ENCODE measurements at regions not wholly inside any gene's neighbourhood (a gene's known extent, or its start where the extent isn't known, plus 50 kb on each side); places are given as distances from the start of the nearest gene placed in this dataset.
A peak's percentile ranks its signal among the peaks of the same experiment; 100 is the strongest.

- H3F3A ChIP-seq (ENCODE audit: insufficient read depth), result peaks cover 9% of the 10 kb centered on the region; the same call in 1 of the 2 replicates
- no peak overlapping the region for H3K4me2 ChIP-seq (ENCODE audit: unreplicated experiment)
- no peak overlapping the region for H3K9ac ChIP-seq
- H3K36me3 ChIP-seq (ENCODE audit: low read depth), result no peaks in the 10 kb centered on the region
- no peak overlapping the region for H3K4me3 ChIP-seq
- DNase-seq, result no peak
- no peaks in the 10 kb centered on the region for H3K9me2 ChIP-seq (ENCODE audit: insufficient read depth)
- no peak overlapping the region for H2AFZ ChIP-seq
- no peaks in the 10 kb centered on the region for H4K20me1 ChIP-seq (ENCODE audit: insufficient read depth)
- 70 to 71% methylated on average over 2 of the region's 2 CpGs for WGBS, 2 experiments (ENCODE audit: low coverage in 1 of 2, low lambda C conversion rate in 2 of 2, missing lambda C conversion rate in 2 of 2)
- no peaks in the 10 kb centered on the region for H3K27me3 ChIP-seq (replicated peaks; ENCODE audit: insufficient read depth)
- H3K9me3 ChIP-seq (ENCODE audit: low read depth), result no peaks in the 10 kb centered on the region
- H3K27ac ChIP-seq, result no peak overlapping the region
- in situ Hi-C loops (cut with MboI), result no loop called here
- no peak for TF ChIP-seq EZH2 (IDR thresholded peaks at IDR 0.05; ENCODE audit: insufficient read depth, poor library complexity, severe bottlenecking)
- no peak for TF ChIP-seq EZH2phosphoT487 (IDR thresholded peaks at IDR 0.05; ENCODE audit: insufficient read depth, low read depth)
- H3K79me2 ChIP-seq (ENCODE audit: insufficient read depth), result no peaks in the 10 kb centered on the region
- H3K4me1 ChIP-seq (ENCODE audit: insufficient read depth), result peaks cover 22% of the 10 kb centered on the region
These were observed 77.1 kb upstream of the PLXNC1 start for GRCh38 chr12:94071258-94071657.

GRCh38 chr12:94073441-94074051 is 74.8 kb upstream of the PLXNC1 start:
- Histone ChIP-seq H3K9me2 (ENCODE audit: insufficient read depth) (no peaks in the 10 kb centered on the region), H3K4me2 (ENCODE audit: unreplicated experiment) (no peak overlapping the region), H4K20me1 (ENCODE audit: insufficient read depth) (no peaks in the 10 kb centered on the region), H3K4me3 (no peak overlapping the region), H3K4me1 (ENCODE audit: insufficient read depth) (peaks cover 22% of the 10 kb centered on the region), H3F3A (ENCODE audit: insufficient read depth) (peaks cover 9% of the 10 kb centered on the region; the same call in 1 of the 2 replicates), H3K36me3 (ENCODE audit: low read depth) (no peaks in the 10 kb centered on the region), H3K27ac (peak overlapping the region; percentile 78; the same call in 1 of the 2 replicates), H3K9me3 (ENCODE audit: low read depth) (no peaks in the 10 kb centered on the region), H3K27me3 (replicated peaks; ENCODE audit: insufficient read depth) (no peaks in the 10 kb centered on the region), H2AFZ (peak overlapping the region; percentile 73), H3K79me2 (ENCODE audit: insufficient read depth) (no peaks in the 10 kb centered on the region), H3K9ac (peak overlapping the region; percentile 66; the same call in 1 of the 2 replicates)
- in situ Hi-C loops (cut with MboI), result no loop called here
- WGBS, 2 experiments (ENCODE audit: low coverage in 1 of 2, low lambda C conversion rate in 2 of 2, missing lambda C conversion rate in 2 of 2), result 37 to 41% methylated on average over 9 of the region's 9 CpGs
- DNase-seq, result peak; percentile 24
- TF ChIP-seq EZH2phosphoT487 (IDR thresholded peaks at IDR 0.05; ENCODE audit: insufficient read depth, low read depth), result no peak
- TF ChIP-seq EZH2 (IDR thresholded peaks at IDR 0.05; ENCODE audit: insufficient read depth, poor library complexity, severe bottlenecking), result no peak

DNA sequence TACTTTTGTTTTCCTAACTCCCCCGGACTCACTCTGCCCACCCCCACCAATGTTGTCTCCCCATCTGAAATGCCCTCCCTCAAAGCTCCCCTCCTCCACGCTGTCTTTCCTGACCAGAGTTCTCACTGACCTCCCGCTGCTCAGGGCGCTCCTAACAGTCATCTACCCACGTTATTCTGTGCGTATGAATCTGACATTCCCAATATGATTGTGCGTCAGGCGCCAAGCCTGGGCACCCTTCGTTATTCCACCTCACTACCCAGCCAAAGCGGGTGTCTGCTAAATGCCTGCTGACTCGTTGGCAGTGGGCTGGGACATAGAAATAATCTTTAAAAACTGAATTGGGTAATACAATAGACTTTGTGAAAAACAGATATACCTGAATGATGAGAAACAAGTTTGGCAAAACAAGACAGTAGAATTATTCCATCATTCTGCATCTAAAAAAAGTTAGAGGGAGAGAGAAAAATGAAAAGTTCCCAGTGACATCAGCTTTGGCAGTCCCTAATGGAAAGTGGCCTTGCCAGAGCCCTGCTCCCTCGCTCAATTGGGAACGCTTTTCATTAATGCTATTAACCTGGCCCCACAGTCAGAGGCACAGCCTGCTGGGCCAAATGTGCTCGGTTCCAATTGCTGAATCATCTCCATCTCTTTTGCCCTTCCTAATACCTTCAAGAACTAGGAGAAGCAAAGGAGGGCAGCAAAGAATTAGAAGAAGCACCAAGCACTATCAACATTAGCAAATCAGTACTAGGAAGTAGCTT is 74.0 kb upstream of the PLXNC1 start:
- peak; percentile 69 for DNase-seq
- Histone ChIP-seq H2AFZ (peak overlapping the region; percentile 73), H3K79me2 (ENCODE audit: insufficient read depth) (no peaks in the 10 kb centered on the region), H3K9me2 (ENCODE audit: insufficient read depth) (no peaks in the 10 kb centered on the region), H3K27me3 (replicated peaks; ENCODE audit: insufficient read depth) (no peaks in the 10 kb centered on the region), H3K9me3 (ENCODE audit: low read depth) (no peaks in the 10 kb centered on the region), H3K4me3 (peak overlapping the region; percentile 50; the same call in 1 of the 2 replicates), H3K36me3 (ENCODE audit: low read depth) (no peaks in the 10 kb centered on the region), H3F3A (ENCODE audit: insufficient read depth) (peaks cover 9% of the 10 kb centered on the region; the same call in 1 of the 2 replicates), H3K4me1 (ENCODE audit: insufficient read depth) (peaks cover 22% of the 10 kb centered on the region), H3K4me2 (ENCODE audit: unreplicated experiment) (peak overlapping the region; percentile 78), H3K27ac (peak overlapping the region; percentile 78), H3K9ac (peak overlapping the region; percentile 66), H4K20me1 (ENCODE audit: insufficient read depth) (no peaks in the 10 kb centered on the region)
- WGBS, 2 experiments (ENCODE audit: low coverage in 1 of 2, low lambda C conversion rate in 2 of 2, missing lambda C conversion rate in 2 of 2), result 23 to 31% methylated on average over 14 of the region's 14 CpGs
- in situ Hi-C loops (cut with MboI), result no loop called here
- TF ChIP-seq EZH2phosphoT487 (IDR thresholded peaks at IDR 0.05; ENCODE audit: insufficient read depth, low read depth) (no peak), EZH2 (IDR thresholded peaks at IDR 0.05; ENCODE audit: insufficient read depth, poor library complexity, severe bottlenecking) (no peak)

DNA sequence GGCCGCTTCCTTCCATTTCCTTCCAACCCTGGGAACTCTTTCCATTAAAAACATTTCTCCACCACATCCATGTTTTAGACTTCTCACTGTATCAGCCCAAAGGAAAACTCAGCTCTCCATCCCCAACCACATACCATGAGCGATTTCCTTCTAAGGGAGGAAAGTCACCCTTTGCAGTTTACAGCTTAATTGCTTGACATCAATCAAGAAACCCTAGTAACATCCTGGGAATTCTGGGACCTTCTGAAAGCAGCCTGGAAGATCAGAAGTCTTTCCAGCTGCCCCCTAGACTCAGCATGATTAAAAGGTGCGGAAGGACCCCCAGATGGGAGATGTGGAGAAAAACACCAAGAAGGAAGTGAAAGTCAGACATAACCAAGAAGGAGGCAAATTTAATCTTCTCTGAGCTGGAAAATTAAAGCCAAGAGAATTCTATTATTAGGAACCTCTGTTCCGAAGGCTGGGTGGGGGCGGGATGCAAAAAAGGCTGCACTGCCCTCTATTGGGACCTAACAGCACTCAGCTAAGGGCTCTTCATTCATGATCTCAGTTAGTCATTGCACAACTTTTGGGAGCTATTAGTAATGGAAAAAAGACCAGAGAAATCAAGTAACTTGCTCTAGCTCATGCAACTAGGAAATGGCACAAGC is 73.3 kb upstream of the PLXNC1 start:
- H3K27ac ChIP-seq, result peak overlapping the region; percentile 78
- no peaks in the 10 kb centered on the region for H3K79me2 ChIP-seq (ENCODE audit: insufficient read depth)
- no peak for TF ChIP-seq EZH2phosphoT487 (IDR thresholded peaks at IDR 0.05; ENCODE audit: insufficient read depth, low read depth)
- TF ChIP-seq EZH2 (IDR thresholded peaks at IDR 0.05; ENCODE audit: insufficient read depth, poor library complexity, severe bottlenecking), result no peak
- peaks cover 9% of the 10 kb centered on the region; the same call in 1 of the 2 replicates for H3F3A ChIP-seq (ENCODE audit: insufficient read depth)
- DNase-seq, result peak; percentile 97
- H3K9me2 ChIP-seq (ENCODE audit: insufficient read depth), result no peaks in the 10 kb centered on the region
- peak overlapping the region; percentile 78 for H3K4me2 ChIP-seq (ENCODE audit: unreplicated experiment)
- WGBS, 2 experiments (ENCODE audit: low coverage in 1 of 2, low lambda C conversion rate in 2 of 2, missing lambda C conversion rate in 2 of 2), result 6 to 10% methylated on average over 5 of the region's 5 CpGs
- H3K27me3 ChIP-seq (replicated peaks; ENCODE audit: insufficient read depth), result no peaks in the 10 kb centered on the region
- in situ Hi-C loops (cut with MboI), result no loop called here
- no peaks in the 10 kb centered on the region for H3K9me3 ChIP-seq (ENCODE audit: low read depth)
- peaks cover 22% of the 10 kb centered on the region for H3K4me1 ChIP-seq (ENCODE audit: insufficient read depth)
- no peaks in the 10 kb centered on the region for H3K36me3 ChIP-seq (ENCODE audit: low read depth)
- H3K4me3 ChIP-seq, result peak overlapping the region; percentile 50
- H4K20me1 ChIP-seq (ENCODE audit: insufficient read depth), result no peaks in the 10 kb centered on the region
- H2AFZ ChIP-seq, result peak overlapping the region; percentile 73
- H3K9ac ChIP-seq, result peak overlapping the region; percentile 66

Measured in GM23248 (cell line).